ENCODE measurements at regions not wholly inside any gene's neighbourhood (a gene's known extent, or its start where the extent isn't known, plus 50 kb on each side); places are given as distances from the start of the nearest gene placed in this dataset.

DNA sequence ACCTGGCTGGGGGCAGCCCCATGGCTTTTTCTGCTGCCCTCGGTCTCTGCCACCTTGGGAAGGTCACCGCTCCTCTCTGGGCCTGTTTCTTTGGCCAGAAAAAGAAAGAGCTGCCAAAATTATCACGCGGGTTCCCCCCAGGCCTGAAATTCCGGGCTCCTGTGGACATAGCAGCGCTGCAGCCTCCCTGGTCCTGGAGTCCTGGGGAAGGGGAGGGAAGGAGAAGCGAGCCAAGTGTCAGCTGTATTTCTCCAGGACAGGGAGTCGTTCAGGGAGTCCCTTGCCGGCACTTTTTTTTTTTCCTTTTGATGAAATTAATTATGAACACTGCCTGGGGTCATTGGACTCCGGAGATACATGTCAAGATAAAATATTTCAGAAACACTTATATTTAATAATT lies 152.3 kb upstream of the GPR26 start:
- no peak for TF ChIP-seq ZSCAN29 (IDR thresholded peaks at IDR 0.05)
- TF ChIP-seq SMC3 (conservative IDR thresholded peaks at IDR 0.05; ENCODE audit: insufficient read depth, low read depth, low read length) = no peak
